Stomach (tissue), 8 donors: ENCODE measurements at regions not wholly inside any gene's neighbourhood (a gene's known extent, or its start where the extent isn't known, plus 50 kb on each side); places are given as distances from the start of the nearest gene placed in this dataset.
"Not testable (repeated sequence)": the region's sequence is repeated elsewhere in the genome, so short reads cannot be mapped to it uniquely, and the experiment has no call there.

Source experiments
- DNase-seq, 2 donors: peaks; one replicate each; pipeline versions ENCODE4 v3.0.0 to v3.0.0-alpha.2; 2013 to 2019
- H3K27ac ChIP-seq, 5 donors: fragments of 200-600 bp in 4 of 5; sonication (generic) in 4 of 5; one replicate each; pipeline ENCODE4 v1.5.1; 2013 to 2019; ENCODE audit warnings: mild to moderate bottlenecking in 1 of 5, moderate library complexity in 1 of 5
- H3K27me3 ChIP-seq, 3 donors: fragments of 200-600 bp; sonication (generic); one replicate each; pipeline ENCODE4 v1.5.1; 2017 to 2019; ENCODE audit warnings: mixed run types in 1 of 3
- H3K36me3 ChIP-seq, 4 donors: fragments of 200-600 bp; sonication (generic); 1 replicate in 3 of 4; 2 replicates in 1 of 4; pipeline ENCODE4 v1.5.1; 2016 to 2019
- H3K4me1 ChIP-seq, 4 donors: fragments of 200-600 bp; sonication (generic); one replicate each; pipeline ENCODE4 v1.5.1; 2016 to 2019
- H3K4me3 ChIP-seq, 4 donors: fragments of 200-600 bp; sonication (generic) in 3 of 4; one replicate each; pipeline ENCODE4 v1.5.1; 2016 to 2019; ENCODE audit warnings: mild to moderate bottlenecking in 1 of 4
- H3K9me3 ChIP-seq, 4 donors: fragments of 200-600 bp; sonication (generic); one replicate each; pipeline ENCODE4 v1.5.1; 2016 to 2019
- EP300 ChIP-seq: sonication (generic); formaldehyde crosslinking; IDR thresholded peaks from one replicate; pipeline ENCODE4 v1.6.1; 2017; ENCODE audit warnings: antibody characterized with exemption
- POLR2A ChIP-seq, 4 donors: fragments of 450-650 bp; IDR thresholded peaks; one replicate each; pipeline ENCODE4 v1.6.1; 2016; ENCODE audit warnings: antibody characterized with exemption in 4 of 4, control low read depth in 2 of 4, mild to moderate bottlenecking in 1 of 4, moderate library complexity in 1 of 4
- POLR2AphosphoS5 ChIP-seq, 3 donors: sonication (generic); formaldehyde crosslinking; IDR thresholded peaks; one replicate each; pipeline ENCODE4 v1.6.1; 2016; ENCODE audit warnings: antibody characterized with exemption in 3 of 3
- WGBS, 5 donors: extraction: QIAGEN DNeasy Blood & Tissue Kit in 3 of 5; methylation state at CpG; one replicate each; pipeline versions ENCODE4 v1.1.5 to v1.1.7; 2013 to 2018; 5-methylcytosine and 5-hydroxymethylcytosine counted together
- intact Hi-C: fragments of 100-400 bp; cut with DNase I; formaldehyde crosslinking; loops from one replicate; pipeline ENCODE4 v1.15.1; 2023; ENCODE audit warnings: low total_unique reads
- TF ChIP-seq, protein P1 (sequence below), 7 experiments: fragments of 450-650 bp in 4 of 7; fragments of 200-600 bp in 3 of 7; sonication (generic) in 3 of 7; IDR thresholded peaks; one replicate each; pipeline ENCODE4 v1.5.1; 2016 to 2019; ENCODE audit warnings: antibody characterized with exemption in 7 of 7, control low read depth in 2 of 7, mild to moderate bottlenecking in 1 of 7
- donor health status: healthy with polysubstance abuse.
- donor health status: Bipolar disorder and iron deficiency.
- donor health status: healthy.

DNA sequence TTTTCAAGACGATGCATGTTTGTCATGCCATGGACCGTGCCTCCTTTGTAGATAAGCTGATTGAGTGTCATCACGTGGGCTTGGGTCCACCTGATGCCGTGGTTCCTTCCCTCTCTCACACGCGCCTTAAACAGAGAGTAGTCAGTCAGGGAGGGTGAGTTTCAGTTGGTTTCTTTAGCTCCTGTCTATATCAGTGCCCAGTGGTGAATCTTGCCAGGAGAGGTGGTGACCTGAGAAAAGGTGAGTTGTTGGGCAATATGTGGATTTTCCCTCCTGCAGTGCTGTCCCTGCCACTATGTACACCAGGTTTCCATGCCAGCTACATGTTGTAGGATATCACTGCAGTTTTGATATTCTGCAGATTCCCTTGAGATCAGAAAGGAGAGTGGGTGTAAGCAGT, 129.7 kb downstream of the LAT start:
- TF ChIP-seq POLR2A (IDR thresholded peaks at IDR 0.05) = no peak
- TF ChIP-seq EP300 = no peak
- TF ChIP-seq, protein P1, sequence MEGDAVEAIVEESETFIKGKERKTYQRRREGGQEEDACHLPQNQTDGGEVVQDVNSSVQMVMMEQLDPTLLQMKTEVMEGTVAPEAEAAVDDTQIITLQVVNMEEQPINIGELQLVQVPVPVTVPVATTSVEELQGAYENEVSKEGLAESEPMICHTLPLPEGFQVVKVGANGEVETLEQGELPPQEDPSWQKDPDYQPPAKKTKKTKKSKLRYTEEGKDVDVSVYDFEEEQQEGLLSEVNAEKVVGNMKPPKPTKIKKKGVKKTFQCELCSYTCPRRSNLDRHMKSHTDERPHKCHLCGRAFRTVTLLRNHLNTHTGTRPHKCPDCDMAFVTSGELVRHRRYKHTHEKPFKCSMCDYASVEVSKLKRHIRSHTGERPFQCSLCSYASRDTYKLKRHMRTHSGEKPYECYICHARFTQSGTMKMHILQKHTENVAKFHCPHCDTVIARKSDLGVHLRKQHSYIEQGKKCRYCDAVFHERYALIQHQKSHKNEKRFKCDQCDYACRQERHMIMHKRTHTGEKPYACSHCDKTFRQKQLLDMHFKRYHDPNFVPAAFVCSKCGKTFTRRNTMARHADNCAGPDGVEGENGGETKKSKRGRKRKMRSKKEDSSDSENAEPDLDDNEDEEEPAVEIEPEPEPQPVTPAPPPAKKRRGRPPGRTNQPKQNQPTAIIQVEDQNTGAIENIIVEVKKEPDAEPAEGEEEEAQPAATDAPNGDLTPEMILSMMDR (IDR thresholded peaks at IDR 0.05) = no peak
- no peak for TF ChIP-seq POLR2AphosphoS5 (IDR thresholded peaks at IDR 0.05)
- intact Hi-C loops = no loop called here
- 62 to 73% (median 67%) methylated on average over 6 of the region's 6 CpGs for WGBS, 5 donors
- Histone ChIP-seq H3K27ac (peak overlapping the region in 1 of 5 donors; percentile 54), H3K27me3 (no peaks in the 10 kb centered on the region), H3K36me3 (peaks cover 0 to 52% (median 19%) of the 10 kb centered on the region in 4 donors), H3K4me1 (peaks cover 5 to 16% (median 10%) of the 10 kb centered on the region in 4 donors), H3K4me3 (no peak overlapping the region), H3K9me3 (no peaks in the 10 kb centered on the region)
- no peak for DNase-seq

DNA sequence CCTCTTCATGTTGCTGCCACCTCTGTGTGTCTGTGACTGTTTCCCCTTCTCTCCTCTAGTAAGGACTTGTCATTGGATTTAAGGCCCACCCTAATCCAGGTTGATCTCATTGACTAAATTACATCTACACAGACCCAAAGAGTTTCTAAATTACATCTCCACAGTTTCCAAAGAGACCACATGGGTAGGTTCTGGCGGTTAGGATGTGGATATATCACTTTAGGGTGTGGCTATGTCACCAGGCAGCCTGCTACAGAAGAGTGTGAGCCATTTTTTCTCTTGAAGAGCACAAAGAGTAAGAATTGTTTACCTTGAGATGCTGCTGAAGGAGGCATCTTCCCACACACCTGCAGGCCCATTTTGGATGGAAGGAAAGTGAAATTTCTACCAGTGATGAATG, 128.6 kb downstream of the LAT start:
- intact Hi-C loops, H3K27me3 ChIP-seq, DNase-seq, H3K9me3 ChIP-seq, H3K4me3 ChIP-seq, H3K27ac ChIP-seq: not testable (repeated sequence)
- peaks cover 0 to 50% (median 18%) of the 10 kb centered on the region in 4 donors for H3K36me3 ChIP-seq
- peaks cover 5 to 16% (median 10%) of the 10 kb centered on the region in 4 donors for H3K4me1 ChIP-seq
- WGBS, 5 donors = 73 to 94% (median 84%) methylated on average over 1 of the region's 1 CpG

DNA sequence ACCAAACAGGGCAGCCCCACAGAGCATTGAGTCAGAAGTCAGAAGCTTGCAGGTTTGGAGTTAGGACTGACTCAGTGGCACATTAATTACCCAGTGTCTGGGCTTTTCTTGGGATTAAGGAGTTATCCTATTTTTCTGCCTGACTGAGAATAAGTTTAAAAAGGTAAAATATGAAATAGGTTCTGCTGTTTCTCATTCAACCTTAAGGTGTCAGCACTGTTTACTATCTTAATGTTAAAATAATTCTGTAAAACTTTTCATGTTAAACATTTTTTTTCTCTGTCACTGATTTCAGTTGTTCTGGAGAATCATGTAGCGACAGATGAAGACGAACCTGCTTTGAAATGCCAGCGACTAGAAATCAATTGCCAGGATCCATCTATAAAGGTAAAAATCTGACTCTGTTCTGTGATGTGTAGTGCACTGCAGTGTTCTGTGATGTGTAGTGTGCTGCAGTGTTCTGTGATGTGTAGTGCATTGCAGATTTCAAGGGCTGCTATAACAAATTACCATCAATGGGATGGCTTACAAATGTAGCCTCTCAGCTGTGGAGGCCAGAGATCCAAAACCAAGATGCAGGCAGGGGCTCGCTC, 128.0 kb downstream of the LAT start:
- H3K27me3 ChIP-seq = no peaks in the 10 kb centered on the region
- no peak overlapping the region for H3K4me3 ChIP-seq
- TF ChIP-seq POLR2A (IDR thresholded peaks at IDR 0.05) = no peak
- no peak for TF ChIP-seq EP300
- TF ChIP-seq, protein P1 (IDR thresholded peaks at IDR 0.05) = no peak
- no peak for TF ChIP-seq POLR2AphosphoS5 (IDR thresholded peaks at IDR 0.05)
- H3K9me3 ChIP-seq = no peaks in the 10 kb centered on the region
- no peak overlapping the region for H3K27ac ChIP-seq
- peaks cover 5 to 16% (median 10%) of the 10 kb centered on the region in 4 donors for H3K4me1 ChIP-seq
- no peak for DNase-seq
- WGBS, 5 donors = 93 to 99% (median 94%) methylated on average over 4 of the region's 4 CpGs
- intact Hi-C loops = no loop called here
- peaks cover 0 to 45% (median 17%) of the 10 kb centered on the region in 4 donors for H3K36me3 ChIP-seq

DNA sequence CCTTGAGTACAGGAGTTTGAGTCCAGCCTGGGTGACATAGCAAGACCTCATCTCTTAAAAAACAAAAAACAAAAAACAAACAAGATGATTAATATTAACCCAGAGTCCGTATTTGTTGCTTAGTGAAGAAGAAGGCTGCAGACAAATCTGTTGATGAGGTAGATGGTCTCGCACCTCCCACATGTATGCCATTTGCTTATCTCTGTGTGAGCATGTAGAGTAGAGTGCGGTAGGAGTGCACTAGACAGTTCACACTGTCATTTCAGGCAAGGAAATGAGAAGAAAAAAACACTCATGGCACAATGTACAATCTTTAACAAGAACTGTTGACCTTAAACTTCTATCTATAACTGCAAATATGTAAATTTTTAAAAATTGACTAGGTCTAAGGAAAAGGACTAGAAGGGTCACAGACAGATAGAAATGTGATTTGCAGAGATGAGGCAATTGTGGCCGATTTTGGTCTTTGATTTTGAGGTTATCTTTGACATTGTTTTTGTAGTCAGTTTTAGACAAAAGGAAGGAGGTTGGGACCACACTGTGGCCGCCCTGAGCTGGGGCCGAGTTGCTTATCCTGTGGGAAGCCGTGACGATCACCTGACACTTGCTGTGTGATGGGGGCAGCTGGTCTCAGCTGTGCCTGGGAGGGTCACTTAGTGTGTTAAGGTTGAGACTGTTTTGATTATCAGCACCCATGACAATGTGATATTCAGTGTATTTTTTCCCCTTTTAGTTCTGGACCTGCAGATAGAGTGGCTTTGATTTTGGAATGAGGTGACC, 127.2 kb downstream of the LAT start:
- intact Hi-C loops, H3K9me3 ChIP-seq, DNase-seq, H3K27me3 ChIP-seq, H3K27ac ChIP-seq, H3K4me3 ChIP-seq: not testable (repeated sequence)
- Histone ChIP-seq H3K36me3 (peaks cover 0 to 38% (median 16%) of the 10 kb centered on the region in 4 donors), H3K4me1 (peaks cover 6 to 18% (median 13%) of the 10 kb centered on the region in 4 donors)
- WGBS, 5 donors = 62 to 76% (median 70%) methylated on average over 8 of the region's 8 CpGs

DNA sequence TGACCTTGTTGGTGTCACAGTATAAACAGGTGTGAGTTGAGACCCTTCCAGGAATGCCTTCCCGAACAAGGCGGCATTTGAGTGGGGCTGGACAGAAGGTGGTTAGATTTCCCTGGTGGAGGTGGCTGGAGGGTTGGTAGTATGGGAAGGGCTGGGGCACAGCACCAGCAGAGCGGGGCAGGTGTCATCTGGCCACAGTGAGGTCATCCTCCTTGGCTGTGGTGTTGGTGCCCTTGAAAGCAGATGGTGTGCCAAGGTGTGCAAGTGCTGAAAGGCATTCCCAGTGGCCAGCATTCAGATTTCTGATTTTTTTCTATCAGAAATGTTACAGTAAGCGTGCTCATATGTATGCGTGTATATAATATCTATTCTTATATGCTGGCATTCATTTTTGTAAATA, 126.6 kb downstream of the LAT start:
- Histone ChIP-seq H3K36me3 (peaks cover 0 to 32% (median 10%) of the 10 kb centered on the region in 4 donors), H3K9me3 (no peaks in the 10 kb centered on the region), H3K27me3 (no peaks in the 10 kb centered on the region), H3K4me3 (no peak overlapping the region), H3K4me1 (peaks cover 6 to 19% (median 14%) of the 10 kb centered on the region in 4 donors), H3K27ac (no peak overlapping the region)
- 92 to 96% (median 95%) methylated on average over 5 of the region's 5 CpGs for WGBS, 5 donors
- no peak for DNase-seq
- TF ChIP-seq EP300 = no peak
- no peak for TF ChIP-seq POLR2A (IDR thresholded peaks at IDR 0.05)
- TF ChIP-seq, protein P1 (IDR thresholded peaks at IDR 0.05) = no peak
- TF ChIP-seq POLR2AphosphoS5 (IDR thresholded peaks at IDR 0.05) = no peak
- intact Hi-C loops = no loop called here
